Aorta (tissue), 5 donors: ENCODE measurements at regions not wholly inside any gene's neighbourhood (a gene's known extent, or its start where the extent isn't known, plus 50 kb on each side); places are given as distances from the start of the nearest gene placed in this dataset.

Experiments
- ATAC-seq: fragments of 200-7000 bp; cut with Tn5 transposase; one replicate; pipeline ENCODE4 v1.9.1; 2022; ENCODE audit warnings: moderate library complexity; ENCODE audit not compliant: low FRiP score
- DNase-seq, 2 donors: peaks; one replicate each; pipeline ENCODE4 v3.0.0-alpha.2; 2020
- H3K27ac ChIP-seq, 2 donors: one replicate each; pipeline ENCODE4 v1.5.1; 2013; ENCODE audit warnings: low read length in 2 of 2, mild to moderate bottlenecking in 2 of 2, moderate library complexity in 2 of 2, control low read depth in 1 of 2, inconsistent platforms in 1 of 2, low read depth in 1 of 2
- H3K27me3 ChIP-seq, 2 donors: one replicate each; pipeline ENCODE4 v1.6.1; 2013; ENCODE audit warnings: control low read depth in 1 of 2, low read length in 1 of 2, mild to moderate bottlenecking in 1 of 2, moderate library complexity in 1 of 2; ENCODE audit not compliant: insufficient read depth in 2 of 2, control insufficient read depth in 1 of 2
- H3K36me3 ChIP-seq, 2 donors: one replicate each; pipeline ENCODE4 v1.6.1; 2013; ENCODE audit warnings: control low read depth in 1 of 2, low read length in 1 of 2, mild to moderate bottlenecking in 1 of 2; ENCODE audit not compliant: insufficient read depth in 2 of 2, control insufficient read depth in 1 of 2
- H3K4me1 ChIP-seq, 2 donors: one replicate each; pipeline ENCODE4 v1.6.1; 2013; ENCODE audit warnings: low read length in 2 of 2, control low read depth in 1 of 2, mild to moderate bottlenecking in 1 of 2, moderate library complexity in 1 of 2; ENCODE audit not compliant: insufficient read depth in 2 of 2, control insufficient read depth in 1 of 2
- H3K4me3 ChIP-seq, 2 donors: one replicate each; pipeline ENCODE4 v1.5.1; 2013; ENCODE audit warnings: low read length in 2 of 2, control low read depth in 1 of 2, mild to moderate bottlenecking in 1 of 2
- H3K9me3 ChIP-seq: one replicate; pipeline ENCODE4 v1.6.1; 2013; ENCODE audit warnings: mild to moderate bottlenecking, low read length; ENCODE audit not compliant: control insufficient read depth
- WGBS, 2 donors: extraction: QIAGEN DNeasy Blood & Tissue Kit; methylation state at CpG; one replicate each; pipeline ENCODE4 v1.1.7; 2013; 5-methylcytosine and 5-hydroxymethylcytosine counted together
- intact Hi-C, 2 donors: fragments of 100-400 bp; cut with DNase I; formaldehyde crosslinking; loops; one replicate each; pipeline versions ENCODE4 v1.14.2 to v1.15.0; 2022
- donor health status: healthy with polysubstance abuse.
- donor health status: Bipolar disorder and iron deficiency.
- donor health status: DM: no; HTN: no; CAD: no.
- donor health status: DM: no; HTN: no; CAD: no.
- donor health status: DM: yes; HTN: yes; CAD: no.

DNA sequence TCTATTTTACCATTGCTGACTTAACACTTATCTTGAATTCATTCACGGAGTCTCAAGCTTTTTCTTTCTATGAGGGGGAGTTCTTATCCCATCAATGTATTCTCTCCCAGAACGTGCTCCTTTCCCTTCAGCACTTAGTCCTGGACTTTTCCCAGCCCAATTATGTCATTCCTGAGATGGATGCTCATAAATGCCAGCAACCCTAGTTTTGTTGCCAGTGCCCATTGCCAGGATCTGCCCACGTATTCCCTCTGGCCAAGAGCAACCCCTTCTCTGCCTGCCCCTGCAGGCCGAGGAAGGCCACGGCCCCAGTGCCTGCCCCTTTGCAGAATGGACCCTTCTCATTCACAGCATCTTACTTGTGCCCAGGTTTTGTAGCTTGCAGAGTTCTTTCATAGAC, 67.4 kb upstream of the PPP1R3C start:
- Histone ChIP-seq H3K27me3 (no peaks in the 10 kb centered on the region), H3K4me1 (peaks cover 0 to 5% of the 10 kb centered on the region in 2 donors), H3K4me3 (no peak overlapping the region), H3K36me3 (no peaks in the 10 kb centered on the region), H3K9me3 (no peaks in the 10 kb centered on the region), H3K27ac (no peak overlapping the region)
- WGBS, 2 donors = 1 to 5% methylated on average over 5 of the region's 5 CpGs
- intact Hi-C loops = no loop called here
- peak; percentile 64 for ATAC-seq
- DNase-seq = peak; percentile 62 to 79

DNA sequence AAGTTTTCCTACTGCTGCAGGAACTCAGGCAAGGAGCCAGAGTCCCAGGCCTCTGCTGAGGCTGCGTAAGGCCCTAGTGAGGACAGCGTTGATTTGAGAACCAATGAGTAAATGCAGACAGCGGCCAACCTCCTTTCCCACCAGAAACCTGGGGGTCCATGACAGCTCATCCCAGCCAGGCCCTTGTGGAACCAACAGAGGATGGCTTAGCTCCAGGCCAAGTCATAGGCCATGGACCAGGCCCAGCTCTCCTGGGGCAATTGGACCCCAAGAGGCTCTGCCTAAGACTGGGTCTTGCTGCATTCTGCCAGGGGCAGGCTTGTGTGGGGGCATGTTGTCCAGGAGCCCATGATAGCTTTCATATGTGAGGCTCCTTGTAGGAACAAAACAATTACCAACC, 65.4 kb upstream of the PPP1R3C start:
- Histone ChIP-seq H3K4me3 (no peak overlapping the region), H3K27ac (no peak overlapping the region), H3K9me3 (no peaks in the 10 kb centered on the region), H3K27me3 (no peaks in the 10 kb centered on the region), H3K36me3 (no peaks in the 10 kb centered on the region), H3K4me1 (peaks cover 0 to 5% of the 10 kb centered on the region in 2 donors)
- intact Hi-C loops = loop anchor here (10.0 kb wide), 2 partner anchors 123 to 143 kb away; no protein-coding TSS in a partner anchor
- 97 to 98% methylated on average over 3 of the region's 3 CpGs for WGBS, 2 donors
- ATAC-seq = no peak
- DNase-seq = no peak

DNA sequence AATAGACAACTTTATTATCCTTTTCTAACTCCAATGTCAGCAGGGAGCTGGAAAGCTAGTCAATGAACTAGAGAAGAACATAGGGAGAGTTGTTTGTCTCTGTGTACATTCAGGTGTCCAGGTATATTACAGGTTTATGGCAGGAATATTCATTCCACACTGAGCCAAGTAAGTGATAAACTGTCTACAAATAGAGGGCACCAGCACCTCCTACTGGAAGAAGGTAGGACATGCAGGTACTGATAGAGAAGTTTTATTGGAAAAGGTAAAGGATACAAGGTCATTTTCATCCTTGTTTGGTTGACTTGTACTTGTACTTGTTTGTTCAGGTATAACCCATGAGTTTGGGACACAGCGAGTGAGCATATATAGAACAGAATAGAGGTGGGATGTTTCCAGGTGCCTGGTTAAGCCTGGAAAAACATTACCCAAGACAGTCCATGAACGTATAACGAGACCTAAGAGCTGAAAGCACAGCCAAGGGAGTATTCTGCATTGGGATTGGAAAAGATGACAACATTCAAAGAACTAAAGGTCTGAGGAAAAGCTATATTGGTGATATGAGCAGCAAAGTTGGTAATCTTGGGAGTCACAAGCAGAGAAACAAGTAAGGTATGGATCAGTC, 61.4 kb upstream of the PPP1R3C start:
- no peak for ATAC-seq
- 79 to 84% methylated on average over 3 of the region's 3 CpGs for WGBS, 2 donors
- intact Hi-C loops = loop anchor here (5.0 to 10.0 kb wide), 5 partner anchors 57 to 202 kb away; no protein-coding TSS in a partner anchor

DNA sequence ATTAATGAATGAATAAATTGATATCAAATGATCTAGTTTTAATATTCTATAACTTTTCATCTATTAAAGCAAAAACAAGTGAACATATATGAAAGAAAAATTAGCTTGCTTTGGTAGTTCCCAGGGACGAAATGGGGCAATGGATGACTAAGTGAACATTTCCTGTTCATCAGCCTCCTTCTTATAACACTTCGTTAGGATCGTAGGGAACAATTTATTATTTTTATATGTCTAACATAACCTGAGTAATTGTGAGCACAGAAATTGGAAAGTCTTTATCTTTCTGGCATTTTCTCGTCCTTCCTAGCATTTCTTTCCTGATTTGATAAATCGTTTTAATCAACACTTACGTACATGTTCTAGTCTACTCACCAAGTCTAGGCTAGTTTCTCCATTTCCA, 59.1 kb upstream of the PPP1R3C start:
- Histone ChIP-seq H3K27me3 (no peaks in the 10 kb centered on the region), H3K36me3 (no peaks in the 10 kb centered on the region), H3K27ac (no peak overlapping the region), H3K4me1 (peaks cover 4 to 6% of the 10 kb centered on the region in 2 donors), H3K9me3 (no peaks in the 10 kb centered on the region), H3K4me3 (no peak overlapping the region)
- intact Hi-C loops = loop anchor here (5.0 to 10.0 kb wide), 5 partner anchors 55 to 200 kb away; no protein-coding TSS in a partner anchor
- ATAC-seq (no peak), DNase-seq (no peak)
- 48 to 64% methylated on average over 6 of the region's 6 CpGs for WGBS, 2 donors

More for the DNA sequence above, 61.4 kb upstream of the PPP1R3C start:
- no peaks in the 10 kb centered on the region for H3K27me3 ChIP-seq
- no peak overlapping the region for H3K4me3 ChIP-seq
- H3K36me3 ChIP-seq = no peaks in the 10 kb centered on the region
- H3K27ac ChIP-seq = no peak overlapping the region
- H3K9me3 ChIP-seq = no peaks in the 10 kb centered on the region
- no peak for DNase-seq
- H3K4me1 ChIP-seq = peaks cover 3 to 4% of the 10 kb centered on the region in 2 donors

DNA sequence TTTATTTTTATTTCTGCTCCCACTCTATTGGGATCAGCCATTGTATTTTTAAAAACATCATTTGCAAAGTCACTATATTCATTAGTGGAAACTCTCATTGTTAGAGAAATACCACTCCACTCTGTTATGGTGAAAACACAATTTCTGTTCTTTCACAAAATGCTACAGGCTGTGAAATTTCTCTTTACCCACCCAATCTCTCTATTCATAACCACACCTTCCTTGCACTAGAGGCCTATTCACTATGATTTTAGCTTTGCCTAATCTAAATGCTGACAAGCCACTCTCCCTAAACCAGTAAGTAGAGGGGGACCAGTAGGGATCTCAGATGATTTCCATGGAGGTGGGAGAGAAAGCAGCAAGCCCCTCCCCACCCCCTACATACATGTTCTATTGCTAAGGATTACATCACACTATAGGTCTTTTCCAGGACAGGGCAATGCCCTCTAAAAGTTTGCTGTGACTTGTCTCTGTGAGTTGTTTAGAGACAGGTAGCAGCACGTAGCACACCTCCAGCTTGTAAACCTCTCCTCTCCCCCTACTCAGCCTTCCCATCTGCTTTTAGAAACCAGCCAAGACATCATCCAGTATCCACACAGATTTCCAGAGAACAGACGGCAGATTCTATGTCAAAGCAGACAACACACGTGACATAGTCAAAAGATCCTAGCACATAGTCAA, 58.3 kb upstream of the PPP1R3C start:
- WGBS, 2 donors = 93 to 95% methylated on average over 3 of the region's 3 CpGs
- Histone ChIP-seq H3K27ac (no peak overlapping the region), H3K4me1 (peaks cover 4 to 6% of the 10 kb centered on the region in 2 donors), H3K9me3 (no peaks in the 10 kb centered on the region), H3K27me3 (no peaks in the 10 kb centered on the region), H3K4me3 (no peak overlapping the region), H3K36me3 (no peaks in the 10 kb centered on the region)
- intact Hi-C loops = loop anchor here (5.0 to 10.0 kb wide), 5 partner anchors 54 to 199 kb away; no protein-coding TSS in a partner anchor
- ATAC-seq = no peak
- no peak for DNase-seq

DNA sequence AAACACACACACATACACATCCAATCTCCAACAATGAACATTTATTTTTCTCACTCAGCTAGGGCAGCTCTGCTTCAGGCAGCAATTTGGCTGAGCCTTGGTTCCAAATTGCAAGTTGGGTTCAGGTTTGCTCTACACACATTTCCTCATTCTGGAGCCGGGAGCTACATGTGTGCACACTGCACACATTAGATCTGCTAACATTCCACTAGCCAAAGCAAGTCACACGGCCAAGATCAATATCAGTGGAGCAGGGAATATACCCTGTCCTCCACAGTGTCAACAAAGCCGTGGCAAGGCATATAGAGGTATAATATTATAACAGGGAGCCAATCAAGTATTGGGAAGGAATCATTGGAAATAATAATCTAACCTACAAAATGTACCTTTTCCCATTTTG, 57.5 kb upstream of the PPP1R3C start:
- WGBS, 2 donors = 40 to 43% methylated on average over 3 of the region's 3 CpGs
- no peaks in the 10 kb centered on the region for H3K36me3 ChIP-seq
- DNase-seq (no peak), ATAC-seq (peak; percentile 8)
- H3K27ac ChIP-seq = peak overlapping the region in 1 of 2 donors; percentile 73
- H3K4me1 ChIP-seq = peaks cover 4 to 6% of the 10 kb centered on the region in 2 donors
- no peak overlapping the region for H3K4me3 ChIP-seq
- no peaks in the 10 kb centered on the region for H3K9me3 ChIP-seq
- H3K27me3 ChIP-seq = no peaks in the 10 kb centered on the region
- intact Hi-C loops = loop anchor here (5.0 to 10.0 kb wide), 5 partner anchors 53 to 198 kb away; no protein-coding TSS in a partner anchor

DNA sequence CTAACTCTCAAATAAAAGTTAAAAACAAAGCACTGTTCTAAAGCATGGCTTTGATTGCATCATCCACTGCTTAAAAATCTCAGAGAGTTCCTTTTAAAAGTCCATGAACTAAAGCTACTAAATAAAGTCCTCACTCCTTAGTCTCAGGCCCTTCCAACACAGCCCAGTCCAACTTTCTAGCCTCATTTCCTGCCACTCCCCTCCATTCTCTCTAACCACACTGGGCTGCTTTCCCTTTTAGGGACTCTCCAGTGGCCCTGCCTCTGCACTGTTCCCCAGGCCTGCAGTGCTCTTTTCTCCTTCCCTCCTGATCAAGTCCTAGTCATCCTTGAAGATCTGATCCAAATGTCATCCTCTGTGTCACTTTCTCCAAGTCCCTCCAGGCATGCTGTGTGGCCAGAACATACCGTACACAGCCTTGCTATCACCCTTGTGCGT, 56.9 kb upstream of the PPP1R3C start:
- H3K4me3 ChIP-seq = no peak overlapping the region
- no peaks in the 10 kb centered on the region for H3K27me3 ChIP-seq
- 17 to 31% methylated on average over 2 of the region's 2 CpGs for WGBS, 2 donors
- no peaks in the 10 kb centered on the region for H3K9me3 ChIP-seq
- ATAC-seq (peak; percentile 91), DNase-seq (peak in 1 of 2 donors; percentile 60)
- peak overlapping the region; percentile 73 to 86 for H3K27ac ChIP-seq
- H3K36me3 ChIP-seq = no peaks in the 10 kb centered on the region
- intact Hi-C loops = loop anchor here (5.0 to 10.0 kb wide), 5 partner anchors 52 to 197 kb away; no protein-coding TSS in a partner anchor
- peaks cover 4 to 6% of the 10 kb centered on the region in 2 donors for H3K4me1 ChIP-seq

DNA sequence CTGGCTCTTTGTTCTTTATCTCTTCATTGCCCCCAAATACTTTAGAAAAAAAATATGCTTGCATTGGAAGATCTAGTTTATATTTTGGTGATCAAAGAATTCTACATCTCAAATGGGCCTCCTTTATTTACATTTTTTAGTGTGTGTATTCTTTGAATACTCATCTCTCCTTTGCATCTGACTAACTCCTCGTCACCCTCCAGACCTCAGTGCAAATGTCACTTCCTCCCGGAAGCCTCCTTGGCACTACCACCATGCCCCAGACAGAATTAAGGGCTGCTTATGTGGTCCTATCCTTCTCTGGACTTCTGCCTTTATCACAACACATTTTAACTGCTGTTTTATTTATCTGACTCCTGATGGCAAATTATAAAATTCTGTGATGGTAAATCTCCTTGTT, 52.0 kb upstream of the PPP1R3C start:
- peaks cover 2 to 5% of the 10 kb centered on the region in 2 donors for H3K4me1 ChIP-seq
- no peak for DNase-seq
- H3K4me3 ChIP-seq = no peak overlapping the region
- no peaks in the 10 kb centered on the region for H3K9me3 ChIP-seq
- no peaks in the 10 kb centered on the region for H3K27me3 ChIP-seq
- H3K27ac ChIP-seq = no peak overlapping the region
- WGBS, 2 donors = 64 to 95% methylated on average over 2 of the region's 2 CpGs
- intact Hi-C loops = no loop called here
- H3K36me3 ChIP-seq = no peaks in the 10 kb centered on the region
- ATAC-seq = no peak
